DOHH2 (cell line): ENCODE measurements at regions not wholly inside any gene's neighbourhood (a gene's known extent, or its start where the extent isn't known, plus 50 kb on each side); places are given as distances from the start of the nearest gene placed in this dataset.

Experiments used
- H3F3A ChIP-seq: fragments of 200-600 bp; sonication (generic), shearing (Covaris generic); 2 replicates; pipeline ENCODE4 v1.6.0; 2016; ENCODE audit warnings: antibody characterized with exemption, mild to moderate bottlenecking; ENCODE audit not compliant: control insufficient read depth, insufficient read depth
- H3K27ac ChIP-seq: fragments of 200-600 bp; sonication (generic); 2 replicates; pipeline ENCODE4 v1.5.1; 2014; ENCODE audit warnings: low read depth, mild to moderate bottlenecking, low read length, moderate library complexity
- H3K27me3 ChIP-seq: fragments of 200-600 bp; sonication (generic); 2 replicates; pipeline ENCODE4 v1.6.1; 2014; ENCODE audit warnings: mild to moderate bottlenecking, low read length, mixed read lengths; ENCODE audit not compliant: control insufficient read depth
- H3K36me3 ChIP-seq: fragments of 200-600 bp; sonication (generic); 2 replicates; pipeline ENCODE4 v1.6.1; 2014; ENCODE audit warnings: mild to moderate bottlenecking, low read length, moderate library complexity, mixed read lengths; ENCODE audit not compliant: control insufficient read depth
- H3K4me1 ChIP-seq: fragments of 200-600 bp; sonication (generic); 2 replicates; pipeline ENCODE4 v1.6.1; 2014; ENCODE audit warnings: mild to moderate bottlenecking, low read length, mixed read lengths; ENCODE audit not compliant: control insufficient read depth
- H3K4me2 ChIP-seq: fragments of 200-600 bp; sonication (generic); 2 replicates; pipeline ENCODE4 v1.6.0; 2014; ENCODE audit warnings: mild to moderate bottlenecking, low read length, moderate library complexity
- H3K4me3 ChIP-seq: fragments of 200-600 bp; sonication (generic); 2 replicates; pipeline ENCODE4 v1.5.1; 2014; ENCODE audit warnings: mild to moderate bottlenecking, low read length, mixed read lengths
- H3K79me2 ChIP-seq: fragments of 200-600 bp; sonication (generic); 2 replicates; pipeline ENCODE4 v1.6.1; 2014; ENCODE audit warnings: mild to moderate bottlenecking, low read length, mixed read lengths; ENCODE audit not compliant: control insufficient read depth
- H3K9me2 ChIP-seq: fragments of 200-600 bp; sonication (generic); replicated peaks from 2 replicates; pipeline ENCODE4 v1.6.1; 2014; ENCODE audit warnings: mild to moderate bottlenecking, low read length, mixed read lengths; ENCODE audit not compliant: control insufficient read depth
- H3K9me3 ChIP-seq: fragments of 200-600 bp; sonication (generic); 2 replicates; pipeline ENCODE4 v1.6.1; 2014; ENCODE audit warnings: antibody characterized with exemption, low read length, mixed read lengths; ENCODE audit not compliant: control insufficient read depth, insufficient read depth
- H4K20me1 ChIP-seq: fragments of 200-600 bp; sonication (generic); 2 replicates; pipeline ENCODE4 v1.6.0; 2014; ENCODE audit warnings: low read depth, mild to moderate bottlenecking, antibody characterized with exemption, low read length, moderate library complexity; ENCODE audit not compliant: control insufficient read depth, insufficient read depth
- EZH2phosphoT487 ChIP-seq: fragments of 200-600 bp; sonication (generic); IDR thresholded peaks from 2 replicates; pipeline ENCODE4 v1.6.1; 2017; ENCODE audit warnings: borderline replicate concordance, mild to moderate bottlenecking, antibody characterized with exemption, low read length, moderate library complexity, mixed read lengths
- TF ChIP-seq, protein P1 (sequence below): fragments of 200-600 bp; sonication (generic); IDR thresholded peaks from one replicate; pipeline ENCODE4 v1.5.1; 2014; ENCODE audit warnings: antibody characterized with exemption, mild to moderate bottlenecking, low read depth, low read length; ENCODE audit not compliant: poor library complexity, severe bottlenecking

GRCh38 chr1:188117436-188117835 lies 1288.7 kb downstream of the PLA2G4A start:
- Histone ChIP-seq H3K4me1 (no peaks in the 10 kb centered on the region), H3F3A (no peaks in the 10 kb centered on the region), H3K9me3 (no peaks in the 10 kb centered on the region), H3K79me2 (no peaks in the 10 kb centered on the region), H3K36me3 (no peaks in the 10 kb centered on the region), H3K27me3 (no peaks in the 10 kb centered on the region), H3K9me2 (no peaks in the 10 kb centered on the region), H4K20me1 (no peaks in the 10 kb centered on the region), H3K27ac (no peak overlapping the region), H3K4me2 (no peak overlapping the region), H3K4me3 (no peak overlapping the region)
- TF ChIP-seq EZH2phosphoT487: no peak
- TF ChIP-seq, protein P1, sequence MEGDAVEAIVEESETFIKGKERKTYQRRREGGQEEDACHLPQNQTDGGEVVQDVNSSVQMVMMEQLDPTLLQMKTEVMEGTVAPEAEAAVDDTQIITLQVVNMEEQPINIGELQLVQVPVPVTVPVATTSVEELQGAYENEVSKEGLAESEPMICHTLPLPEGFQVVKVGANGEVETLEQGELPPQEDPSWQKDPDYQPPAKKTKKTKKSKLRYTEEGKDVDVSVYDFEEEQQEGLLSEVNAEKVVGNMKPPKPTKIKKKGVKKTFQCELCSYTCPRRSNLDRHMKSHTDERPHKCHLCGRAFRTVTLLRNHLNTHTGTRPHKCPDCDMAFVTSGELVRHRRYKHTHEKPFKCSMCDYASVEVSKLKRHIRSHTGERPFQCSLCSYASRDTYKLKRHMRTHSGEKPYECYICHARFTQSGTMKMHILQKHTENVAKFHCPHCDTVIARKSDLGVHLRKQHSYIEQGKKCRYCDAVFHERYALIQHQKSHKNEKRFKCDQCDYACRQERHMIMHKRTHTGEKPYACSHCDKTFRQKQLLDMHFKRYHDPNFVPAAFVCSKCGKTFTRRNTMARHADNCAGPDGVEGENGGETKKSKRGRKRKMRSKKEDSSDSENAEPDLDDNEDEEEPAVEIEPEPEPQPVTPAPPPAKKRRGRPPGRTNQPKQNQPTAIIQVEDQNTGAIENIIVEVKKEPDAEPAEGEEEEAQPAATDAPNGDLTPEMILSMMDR: no peak

- H4K20me1 ChIP-seq: no peaks in the 10 kb centered on the region
- H3K4me2 ChIP-seq: no peak overlapping the region
- H3K36me3 ChIP-seq: no peaks in the 10 kb centered on the region
- H3F3A ChIP-seq: no peaks in the 10 kb centered on the region
- no peaks in the 10 kb centered on the region for H3K4me1 ChIP-seq
- TF ChIP-seq EZH2phosphoT487: no peak
- TF ChIP-seq, protein P1: no peak
- H3K9me3 ChIP-seq: no peaks in the 10 kb centered on the region
- no peak overlapping the region for H3K4me3 ChIP-seq
- no peak overlapping the region for H3K27ac ChIP-seq
- no peaks in the 10 kb centered on the region for H3K27me3 ChIP-seq
- no peaks in the 10 kb centered on the region for H3K9me2 ChIP-seq
- H3K79me2 ChIP-seq: no peaks in the 10 kb centered on the region
Observed at GRCh38 chr1:188122646-188123045, 1293.9 kb downstream of the PLA2G4A start.

GRCh38 chr1:188127507-188127906 lies 1298.8 kb downstream of the PLA2G4A start:
- Histone ChIP-seq H3K27me3 (no peaks in the 10 kb centered on the region), H3F3A (no peaks in the 10 kb centered on the region), H3K9me3 (no peaks in the 10 kb centered on the region), H3K36me3 (no peaks in the 10 kb centered on the region), H3K79me2 (no peaks in the 10 kb centered on the region), H3K4me1 (no peaks in the 10 kb centered on the region), H3K9me2 (no peaks in the 10 kb centered on the region), H4K20me1 (no peaks in the 10 kb centered on the region), H3K4me2 (no peak overlapping the region), H3K27ac (no peak overlapping the region), H3K4me3 (no peak overlapping the region)
- TF ChIP-seq EZH2phosphoT487: no peak
- TF ChIP-seq, protein P1: no peak

- H3F3A ChIP-seq: no peaks in the 10 kb centered on the region
- TF ChIP-seq EZH2phosphoT487: no peak
- TF ChIP-seq, protein P1: no peak
- no peak overlapping the region for H3K4me2 ChIP-seq
- H3K27ac ChIP-seq: no peak overlapping the region
- no peaks in the 10 kb centered on the region for H3K4me1 ChIP-seq
- no peaks in the 10 kb centered on the region for H4K20me1 ChIP-seq
- no peaks in the 10 kb centered on the region for H3K9me2 ChIP-seq
- no peaks in the 10 kb centered on the region for H3K79me2 ChIP-seq
- no peak overlapping the region for H3K4me3 ChIP-seq
- H3K27me3 ChIP-seq: no peaks in the 10 kb centered on the region
- H3K9me3 ChIP-seq: no peaks in the 10 kb centered on the region
- no peaks in the 10 kb centered on the region for H3K36me3 ChIP-seq
Observed at GRCh38 chr1:188128761-188129160, 1300.0 kb downstream of the PLA2G4A start.
